Right lobe of liver (tissue), 6 donors: ENCODE measurements at regions not wholly inside any gene's neighbourhood (a gene's known extent, or its start where the extent isn't known, plus 50 kb on each side); places are given as distances from the start of the nearest gene placed in this dataset.
"Not testable (repeated sequence)": the region's sequence is repeated elsewhere in the genome, so short reads cannot be mapped to it uniquely, and the experiment has no call there.

Experiments
- ATAC-seq, 4 donors: fragments of 200-7000 bp; cut with Tn5 transposase; one replicate each; pipeline ENCODE4 v1.9.1; 2020; ENCODE audit warnings: mild to moderate bottlenecking in 4 of 4, moderate library complexity in 4 of 4
- DNase-seq, 3 donors: peaks; one replicate each; pipeline ENCODE4 v3.0.0-alpha.2; 2020
- H3K27ac ChIP-seq, 3 donors: fragments of 200-600 bp; one replicate each; pipeline ENCODE4 v1.8.0; 2022
- H3K27me3 ChIP-seq, 2 donors: fragments of 200-600 bp; one replicate each; pipeline ENCODE4 v1.8.0; 2022
- H3K36me3 ChIP-seq, 4 donors: fragments of 200-600 bp; sonication (generic) in 1 of 4; one replicate each; pipeline versions ENCODE4 v1.5.1 to v1.8.0; 2017 to 2022; ENCODE audit warnings: control low read depth in 1 of 4
- H3K4me1 ChIP-seq, 4 donors: fragments of 200-600 bp; sonication (generic) in 1 of 4; one replicate each; pipeline versions ENCODE4 v1.5.1 to v1.8.0; 2017 to 2022; ENCODE audit warnings: control low read depth in 1 of 4
- H3K4me3 ChIP-seq, 3 donors: fragments of 200-600 bp; one replicate each; pipeline ENCODE4 v1.8.0; 2022
- H3K9me3 ChIP-seq, 4 donors: fragments of 200-600 bp; sonication (generic) in 1 of 4; one replicate each; pipeline versions ENCODE4 v1.5.1 to v1.8.0; 2017 to 2022; ENCODE audit warnings: control low read depth in 1 of 4
- CTCF ChIP-seq, 4 donors: fragments of 200-600 bp in 3 of 4; fragments of 450-650 bp in 1 of 4; IDR thresholded peaks; one replicate each; pipeline versions ENCODE4 v1.5.1 to v1.8.0; 2016 to 2022; ENCODE audit warnings: antibody characterized with exemption in 4 of 4, mild to moderate bottlenecking in 2 of 4
- POLR2A ChIP-seq: fragments of 450-650 bp; IDR thresholded peaks from one replicate; pipeline ENCODE4 v1.6.1; 2017; ENCODE audit warnings: antibody characterized with exemption, mild to moderate bottlenecking
- WGBS: methylation state at CpG from one replicate; pipeline ENCODE4 v1.1.6; 2018; ENCODE audit warnings: low coverage, low lambda C conversion rate; ENCODE audit not compliant: insufficient coverage; ENCODE audit errors: missing lambda C conversion rate; 5-methylcytosine and 5-hydroxymethylcytosine counted together
- intact Hi-C, 2 donors: fragments of 100-400 bp; cut with DNase I; formaldehyde crosslinking; loops; one replicate each; pipeline versions ENCODE4 v1.11.2 to v1.14.1; 2022
- donor health status: DM: no; HTN: yes; CAD: no.
- donor health status: DM: no; HTN: no; CAD: no.
- donor health status: DM: no; HTN: no; CAD: no.
- donor health status: DM: no; HTN: yes; CAD: no.
- donor health status: DM: no; HTN: yes; CAD: no.

GRCh38 chr7:26944501-26945358 is 80.3 kb upstream of the SKAP2 start:
- H3K4me3 ChIP-seq, result no peak overlapping the region
- DNase-seq (no peak), ATAC-seq (no peak)
- 55% methylated on average over 4 of the region's 4 CpGs for WGBS
- H3K9me3 ChIP-seq, result no peaks in the 10 kb centered on the region
- no peak for TF ChIP-seq POLR2A
- no peak for TF ChIP-seq CTCF (IDR thresholded peaks at IDR 0.05)
- no peaks in the 10 kb centered on the region for H3K27me3 ChIP-seq
- H3K27ac ChIP-seq, result no peak overlapping the region
- no peaks in the 10 kb centered on the region for H3K36me3 ChIP-seq
- intact Hi-C loops, result no loop called here
- H3K4me1 ChIP-seq, result no peaks in the 10 kb centered on the region

GRCh38 chr7:26937939-26938623 is 73.7 kb upstream of the SKAP2 start:
- H3K27ac ChIP-seq, result no peak overlapping the region
- H3K27me3 ChIP-seq, result no peaks in the 10 kb centered on the region
- 57% methylated on average over 1 of the region's 1 CpG for WGBS
- TF ChIP-seq CTCF (IDR thresholded peaks at IDR 0.05), result no peak
- no peak for TF ChIP-seq POLR2A
- no peaks in the 10 kb centered on the region for H3K4me1 ChIP-seq
- H3K9me3 ChIP-seq, result no peaks in the 10 kb centered on the region
- H3K4me3 ChIP-seq, result no peak overlapping the region
- no peak for DNase-seq
- ATAC-seq, result no peak
- intact Hi-C loops, result no loop called here
- H3K36me3 ChIP-seq, result no peaks in the 10 kb centered on the region

GRCh38 chr7:26937306-26937705 is 72.9 kb upstream of the SKAP2 start:
- TF ChIP-seq CTCF (IDR thresholded peaks at IDR 0.05) (no peak), POLR2A (no peak)
- no peak overlapping the region for H3K4me3 ChIP-seq
- no peak for ATAC-seq
- no peak for DNase-seq
- no peaks in the 10 kb centered on the region for H3K36me3 ChIP-seq
- no peaks in the 10 kb centered on the region for H3K9me3 ChIP-seq
- no peaks in the 10 kb centered on the region for H3K27me3 ChIP-seq
- H3K4me1 ChIP-seq, result no peaks in the 10 kb centered on the region
- intact Hi-C loops, result no loop called here
- no peak overlapping the region for H3K27ac ChIP-seq

- H3K4me1 ChIP-seq, ATAC-seq: not testable (repeated sequence)
Observed at GRCh38 chr7:26932616-26933015, 68.2 kb upstream of the SKAP2 start.

GRCh38 chr7:26930845-26931244 is 66.5 kb upstream of the SKAP2 start:
- no peaks in the 10 kb centered on the region for H3K9me3 ChIP-seq
- ATAC-seq, result no peak
- no peaks in the 10 kb centered on the region for H3K4me1 ChIP-seq
- H3K27ac ChIP-seq, result no peak overlapping the region
- intact Hi-C loops, result no loop called here
- no peak for TF ChIP-seq POLR2A
- TF ChIP-seq CTCF (IDR thresholded peaks at IDR 0.05), result no peak
- no peaks in the 10 kb centered on the region for H3K36me3 ChIP-seq
- H3K4me3 ChIP-seq, result no peak overlapping the region
- no peak for DNase-seq
- H3K27me3 ChIP-seq, result no peaks in the 10 kb centered on the region

More at GRCh38 chr7:26932616-26933015, 68.2 kb upstream of the SKAP2 start:
- H3K27me3 ChIP-seq, H3K36me3 ChIP-seq, H3K9me3 ChIP-seq, intact Hi-C loops, H3K4me3 ChIP-seq, H3K27ac ChIP-seq, DNase-seq: not testable (repeated sequence)
- WGBS, result 67% methylated on average over 1 of the region's 3 CpGs
